Osteoblast (primary cell): ENCODE measurements at regions not wholly inside any gene's neighbourhood (a gene's known extent, or its start where the extent isn't known, plus 50 kb on each side); places are given as distances from the start of the nearest gene placed in this dataset.

Source experiments
- DNase-seq: peaks from one replicate; pipeline ENCODE4 v3.0.0; 2011; ENCODE audit warnings: low spot score, mixed read lengths; ENCODE audit not compliant: insufficient read length; ENCODE audit errors: missing footprints
- H2AFZ ChIP-seq: 2 replicates; pipeline ENCODE4 v1.6.0; 2011; ENCODE audit warnings: mild to moderate bottlenecking, low read length
- H3K27ac ChIP-seq: 2 replicates; pipeline ENCODE4 v1.5.1; 2011; ENCODE audit warnings: mild to moderate bottlenecking, low read depth, low read length, moderate library complexity
- H3K27me3 ChIP-seq: 2 replicates; pipeline ENCODE4 v1.6.0; 2012; ENCODE audit warnings: mild to moderate bottlenecking, control low read depth, inconsistent platforms, low read length, moderate library complexity; ENCODE audit not compliant: insufficient read depth
- H3K36me3 ChIP-seq: 2 replicates; pipeline ENCODE4 v1.5.1; 2011; ENCODE audit warnings: mild to moderate bottlenecking, low read length, control low read depth, moderate library complexity; ENCODE audit not compliant: insufficient read depth
- H3K4me1 ChIP-seq: 2 replicates; pipeline ENCODE4 v1.5.1; 2011; ENCODE audit warnings: mild to moderate bottlenecking, low read length, control low read depth, moderate library complexity; ENCODE audit not compliant: insufficient read depth
- H3K4me2 ChIP-seq: 2 replicates; pipeline ENCODE4 v1.6.0; 2011; ENCODE audit warnings: mild to moderate bottlenecking, low read length; ENCODE audit not compliant: insufficient read depth
- H3K4me3 ChIP-seq: fragments of 200-600 bp; sonication (generic); 3 replicates; pipeline ENCODE4 v1.5.1; 2012; ENCODE audit warnings: mild to moderate bottlenecking, low read length, inconsistent platforms; ENCODE audit not compliant: insufficient read depth
- H3K79me2 ChIP-seq: 2 replicates; pipeline ENCODE4 v1.6.0; 2012; ENCODE audit warnings: mild to moderate bottlenecking, low read length, control low read depth, inconsistent platforms; ENCODE audit not compliant: insufficient read depth
- H3K9me3 ChIP-seq: 2 replicates; pipeline ENCODE4 v1.5.1; 2011; ENCODE audit warnings: low read depth, low read length, control low read depth
- H4K20me1 ChIP-seq: 2 replicates; pipeline ENCODE4 v1.6.0; 2012; ENCODE audit warnings: mild to moderate bottlenecking, low read length, control low read depth; ENCODE audit not compliant: insufficient read depth
- CTCF ChIP-seq: IDR thresholded peaks from 2 replicates; pipeline ENCODE4 v1.5.1; 2011; ENCODE audit warnings: mild to moderate bottlenecking, low read depth, low read length, moderate library complexity; ENCODE audit errors: extremely low read depth

GRCh38 chr12:42742716-42743115 lies 153.2 kb upstream of the PRICKLE1 start:
- no peak for TF ChIP-seq CTCF
- no peaks in the 10 kb centered on the region for H3K27me3 ChIP-seq
- H4K20me1 ChIP-seq: no peaks in the 10 kb centered on the region
- no peaks in the 10 kb centered on the region for H3K36me3 ChIP-seq
- H2AFZ ChIP-seq: no peak overlapping the region
- peaks cover 20% of the 10 kb centered on the region for H3K4me1 ChIP-seq
- DNase-seq: no peak
- H3K9me3 ChIP-seq: peaks cover 6% of the 10 kb centered on the region
- H3K4me2 ChIP-seq: peak overlapping the region; percentile 70
- peak overlapping the region; percentile 37 for H3K27ac ChIP-seq
- H3K79me2 ChIP-seq: no peaks in the 10 kb centered on the region
- peak overlapping the region; percentile 23 for H3K4me3 ChIP-seq

- Histone ChIP-seq H3K4me2 (peak overlapping the region; percentile 70), H3K27ac (peak overlapping the region; percentile 37), H3K9me3 (peaks cover 6% of the 10 kb centered on the region), H4K20me1 (no peaks in the 10 kb centered on the region), H2AFZ (no peak overlapping the region), H3K4me3 (peak overlapping the region; percentile 23), H3K4me1 (peaks cover 20% of the 10 kb centered on the region), H3K27me3 (no peaks in the 10 kb centered on the region), H3K79me2 (no peaks in the 10 kb centered on the region), H3K36me3 (no peaks in the 10 kb centered on the region)
- no peak for TF ChIP-seq CTCF
- no peak for DNase-seq
These were observed 152.4 kb upstream of the PRICKLE1 start for GRCh38 chr12:42741771-42742510.

- DNase-seq: no peak
- H3K36me3 ChIP-seq: no peaks in the 10 kb centered on the region
- TF ChIP-seq CTCF: no peak
- peaks cover 4% of the 10 kb centered on the region for H3K27me3 ChIP-seq
- no peaks in the 10 kb centered on the region for H3K9me3 ChIP-seq
- no peak overlapping the region for H3K27ac ChIP-seq
- no peaks in the 10 kb centered on the region for H3K79me2 ChIP-seq
- peaks cover 20% of the 10 kb centered on the region for H3K4me1 ChIP-seq
- no peaks in the 10 kb centered on the region for H4K20me1 ChIP-seq
- H3K4me2 ChIP-seq: no peak overlapping the region
- H2AFZ ChIP-seq: no peak overlapping the region
- H3K4me3 ChIP-seq: no peak overlapping the region
These were observed 151.5 kb upstream of the PRICKLE1 start for GRCh38 chr12:42741091-42741490.

- Histone ChIP-seq H3K36me3 (no peaks in the 10 kb centered on the region), H3K4me3 (no peak overlapping the region), H2AFZ (no peak overlapping the region), H3K79me2 (no peaks in the 10 kb centered on the region), H3K4me1 (peaks cover 8% of the 10 kb centered on the region), H3K27me3 (peaks cover 16% of the 10 kb centered on the region), H3K9me3 (no peaks in the 10 kb centered on the region), H3K4me2 (no peak overlapping the region), H4K20me1 (no peaks in the 10 kb centered on the region), H3K27ac (no peak overlapping the region)
- TF ChIP-seq CTCF: no peak
- DNase-seq: no peak
These were observed 147.9 kb upstream of the PRICKLE1 start for GRCh38 chr12:42737398-42737797.
